DND-41 (cell line): ENCODE measurements at regions not wholly inside any gene's neighbourhood (a gene's known extent, or its start where the extent isn't known, plus 50 kb on each side); places are given as distances from the start of the nearest gene placed in this dataset.

Experiments used
- CTCF ChIP-seq: IDR thresholded peaks from 2 replicates; pipeline ENCODE4 v1.5.1; 2012; ENCODE audit warnings: borderline replicate concordance, low read length, moderate library complexity, mild to moderate bottlenecking; ENCODE audit not compliant: poor library complexity, severe bottlenecking; ENCODE audit errors: extremely low read depth
- EZH2 ChIP-seq: IDR thresholded peaks from 3 replicates; pipeline ENCODE4 v1.6.1; 2012; ENCODE audit warnings: borderline replicate concordance, low read depth, mild to moderate bottlenecking, moderate library complexity, low read length, inconsistent platforms; ENCODE audit not compliant: severe bottlenecking

GRCh38 chr3:182469086-182469485, 324.2 kb upstream of the ATP11B start:
- no peak for TF ChIP-seq CTCF
- TF ChIP-seq EZH2, result no peak
